ENCODE measurements at regions not wholly inside any gene's neighbourhood (a gene's known extent, or its start where the extent isn't known, plus 50 kb on each side); places are given as distances from the start of the nearest gene placed in this dataset.
"Not testable (repeated sequence)": the region's sequence is repeated elsewhere in the genome, so short reads cannot be mapped to it uniquely, and the experiment has no call there.

DNA sequence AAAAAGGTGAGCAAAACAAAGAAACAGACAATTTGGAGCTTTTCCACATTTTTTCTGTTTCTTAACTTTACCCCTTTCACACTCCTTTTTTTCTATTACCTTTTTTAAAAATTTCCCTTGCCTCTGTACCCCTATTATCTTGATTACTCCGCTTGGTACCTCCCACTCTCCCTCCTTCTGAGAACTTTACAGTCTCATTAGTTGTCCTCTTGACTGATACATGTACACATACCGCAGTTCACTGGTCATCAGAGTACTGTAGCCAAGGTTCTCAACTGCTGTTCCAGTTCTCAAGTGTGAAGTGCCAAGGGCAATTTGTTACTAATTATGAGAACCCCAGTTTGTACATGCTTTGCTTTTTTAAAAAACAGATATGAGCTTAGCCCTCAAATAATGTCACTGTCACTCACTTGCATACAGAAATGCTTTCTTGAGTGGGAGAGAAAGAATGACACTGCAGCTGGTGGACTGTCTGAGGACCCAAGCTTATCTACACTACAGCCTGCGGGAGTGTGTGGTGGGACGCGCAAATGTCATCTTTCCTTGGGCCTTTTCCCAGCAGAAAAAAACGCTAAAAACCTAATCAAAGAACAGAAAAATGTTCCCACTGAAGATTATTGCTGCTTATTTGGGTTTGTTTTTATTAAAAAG is 160.8 kb downstream of the DISP1 start:
- no peak overlapping the region for H3K27ac ChIP-seq (ENCODE audit: low read depth, low read length)
- peaks cover 24% of the 10 kb centered on the region for H3K4me1 Mint-ChIP-seq (ENCODE audit: low read depth, unreplicated experiment)
- no peaks in the 10 kb centered on the region for H3K36me3 ChIP-seq (ENCODE audit: insufficient read depth, low read length)
- H3K4me2 ChIP-seq (ENCODE audit: low read length), result peak overlapping the region; percentile 18
- DNase-seq (ENCODE audit: low read depth) (peak; percentile 69), FAIRE-seq (no peak)
- H3K9me3 Mint-ChIP-seq (ENCODE audit: unreplicated experiment), result peaks cover 5% of the 10 kb centered on the region
- no peaks in the 10 kb centered on the region for H3K79me2 ChIP-seq (ENCODE audit: insufficient read depth, low read length)
- no peaks in the 10 kb centered on the region for H3K36me3 Mint-ChIP-seq (ENCODE audit: low read depth, unreplicated experiment)
- no peak overlapping the region for H3K9ac ChIP-seq (ENCODE audit: low read length)
- H3K4me3 Mint-ChIP-seq (ENCODE audit: unreplicated experiment), result no peak overlapping the region
- no peaks in the 10 kb centered on the region for H3K27me3 Mint-ChIP-seq (ENCODE audit: low read depth, unreplicated experiment)
- H3K27me3 ChIP-seq (ENCODE audit: insufficient read depth, low read length), result no peaks in the 10 kb centered on the region
- H2AFZ ChIP-seq (ENCODE audit: low read depth, low read length), result no peak overlapping the region
- no peaks in the 10 kb centered on the region for H3K9me3 ChIP-seq (ENCODE audit: insufficient read depth, low read depth, low read length)
- no peak for TF ChIP-seq CTCF (IDR thresholded peaks at IDR 0.05; ENCODE audit: insufficient read depth, low read depth, low read length)
- no peak for TF ChIP-seq EZH2 (IDR thresholded peaks at IDR 0.05; ENCODE audit: insufficient read depth, low read length)
- no peaks in the 10 kb centered on the region for H4K20me1 ChIP-seq (ENCODE audit: insufficient read depth, low read length)
- no peak overlapping the region for H3K4me3 ChIP-seq (ENCODE audit: insufficient read depth, low read depth, low read length)
- peaks cover 15% of the 10 kb centered on the region for H3K4me1 ChIP-seq (ENCODE audit: insufficient read depth, low read length)
- H3K27ac Mint-ChIP-seq (ENCODE audit: unreplicated experiment), result no peak overlapping the region

GRCh38 chr1:222976453-222976852 is 161.6 kb downstream of the DISP1 start:
- no peak overlapping the region for H2AFZ ChIP-seq (ENCODE audit: low read depth, low read length)

DNA sequence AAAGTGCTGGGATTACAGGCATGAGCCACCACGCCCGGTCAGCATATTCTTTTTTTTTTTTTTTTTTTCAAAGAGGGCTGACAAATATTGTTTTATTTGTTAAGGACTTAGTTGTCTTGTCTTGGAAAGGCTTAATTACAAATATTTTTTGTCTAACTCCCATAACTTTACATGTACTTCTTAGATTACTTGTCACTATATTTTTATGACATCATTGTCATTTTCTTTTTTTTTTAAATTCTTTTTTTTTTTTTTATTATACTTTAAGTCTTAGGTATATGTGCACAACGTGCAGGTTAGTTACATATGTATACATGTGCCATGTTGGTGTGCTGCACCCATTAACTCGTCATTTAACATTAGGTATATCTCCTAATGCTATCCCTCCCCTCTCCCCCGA is 162.5 kb downstream of the DISP1 start:
- not testable (repeated sequence) for H3K4me3 ChIP-seq (ENCODE audit: insufficient read depth, low read depth, low read length); H3K36me3 Mint-ChIP-seq (ENCODE audit: low read depth, unreplicated experiment); H3K36me3 ChIP-seq (ENCODE audit: insufficient read depth, low read length); H3K9me3 Mint-ChIP-seq (ENCODE audit: unreplicated experiment); H3K27ac ChIP-seq (ENCODE audit: low read depth, low read length); H3K27me3 ChIP-seq (ENCODE audit: insufficient read depth, low read length); H3K9ac ChIP-seq (ENCODE audit: low read length); H4K20me1 ChIP-seq (ENCODE audit: insufficient read depth, low read length); H3K79me2 ChIP-seq (ENCODE audit: insufficient read depth, low read length); H3K9me3 ChIP-seq (ENCODE audit: insufficient read depth, low read depth, low read length); H3K27me3 Mint-ChIP-seq (ENCODE audit: low read depth, unreplicated experiment); H3K27ac Mint-ChIP-seq (ENCODE audit: unreplicated experiment); DNase-seq (ENCODE audit: low read depth); H3K4me2 ChIP-seq (ENCODE audit: low read length); H3K4me3 Mint-ChIP-seq (ENCODE audit: unreplicated experiment); FAIRE-seq; H2AFZ ChIP-seq (ENCODE audit: low read depth, low read length)
- H3K4me1 Mint-ChIP-seq (ENCODE audit: low read depth, unreplicated experiment), result peaks cover 24% of the 10 kb centered on the region
- peaks cover 15% of the 10 kb centered on the region for H3K4me1 ChIP-seq (ENCODE audit: insufficient read depth, low read length)

More at GRCh38 chr1:222976453-222976852, 161.6 kb downstream of the DISP1 start:
- TF ChIP-seq CTCF (IDR thresholded peaks at IDR 0.05; ENCODE audit: insufficient read depth, low read depth, low read length), result no peak
- peaks cover 5% of the 10 kb centered on the region for H3K9me3 Mint-ChIP-seq (ENCODE audit: unreplicated experiment)
- H3K36me3 Mint-ChIP-seq (ENCODE audit: low read depth, unreplicated experiment), result no peaks in the 10 kb centered on the region
- Histone ChIP-seq H3K4me2 (ENCODE audit: low read length) (peak overlapping the region; percentile 18), H3K4me1 (ENCODE audit: insufficient read depth, low read length) (peaks cover 15% of the 10 kb centered on the region), H3K36me3 (ENCODE audit: insufficient read depth, low read length) (no peaks in the 10 kb centered on the region), H4K20me1 (ENCODE audit: insufficient read depth, low read length) (no peaks in the 10 kb centered on the region), H3K9ac (ENCODE audit: low read length) (no peak overlapping the region), H3K27me3 (ENCODE audit: insufficient read depth, low read length) (no peaks in the 10 kb centered on the region), H3K9me3 (ENCODE audit: insufficient read depth, low read depth, low read length) (no peaks in the 10 kb centered on the region), H3K79me2 (ENCODE audit: insufficient read depth, low read length) (no peaks in the 10 kb centered on the region), H3K4me3 (ENCODE audit: insufficient read depth, low read depth, low read length) (no peak overlapping the region), H3K27ac (ENCODE audit: low read depth, low read length) (no peak overlapping the region)
- DNase-seq (ENCODE audit: low read depth) (peak; percentile 23), FAIRE-seq (peak; percentile 58)
- H3K27me3 Mint-ChIP-seq (ENCODE audit: low read depth, unreplicated experiment), result no peaks in the 10 kb centered on the region
- peaks cover 24% of the 10 kb centered on the region for H3K4me1 Mint-ChIP-seq (ENCODE audit: low read depth, unreplicated experiment)
- H3K4me3 Mint-ChIP-seq (ENCODE audit: unreplicated experiment), result no peak overlapping the region
- H3K27ac Mint-ChIP-seq (ENCODE audit: unreplicated experiment), result no peak overlapping the region
